Thyroid gland (tissue), 4 donors: ENCODE measurements at regions not wholly inside any gene's neighbourhood (a gene's known extent, or its start where the extent isn't known, plus 50 kb on each side); places are given as distances from the start of the nearest gene placed in this dataset.

Experiments
- POLR2A ChIP-seq, 2 donors: fragments of 450-650 bp; IDR thresholded peaks; one replicate each; pipeline ENCODE4 v1.6.1; 2017; ENCODE audit warnings: antibody characterized with exemption in 2 of 2, mild to moderate bottlenecking in 2 of 2, moderate library complexity in 1 of 2
- TF ChIP-seq, protein P1 (sequence below), 6 experiments: fragments of 200-600 bp in 3 of 6; fragments of 450-650 bp in 3 of 6; sonication (generic) in 3 of 6; IDR thresholded peaks; one replicate each; pipeline ENCODE4 v1.5.1; 2016 to 2019; ENCODE audit warnings: antibody characterized with exemption in 6 of 6, mild to moderate bottlenecking in 2 of 6, inconsistent platforms in 1 of 6, moderate library complexity in 1 of 6

DNA sequence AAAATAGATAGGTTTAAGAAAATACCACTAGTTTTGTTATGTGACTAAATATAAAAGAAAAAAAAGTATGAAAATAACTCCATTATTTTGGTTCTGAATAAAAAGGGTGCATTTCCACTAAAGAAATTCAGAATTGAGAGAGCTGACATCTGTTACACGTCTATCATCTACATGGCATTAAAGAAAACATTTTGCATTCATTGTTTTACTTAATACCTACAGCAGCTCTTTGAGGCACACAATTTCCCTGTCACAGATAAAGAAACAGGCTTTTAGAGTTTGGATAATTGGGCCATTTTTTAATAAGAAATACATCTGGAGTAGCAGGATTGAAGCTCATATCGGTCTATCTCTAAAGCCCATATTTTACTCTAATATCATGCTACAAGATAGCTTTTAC is 145.7 kb upstream of the LUZP2 start:
- TF ChIP-seq, protein P1, sequence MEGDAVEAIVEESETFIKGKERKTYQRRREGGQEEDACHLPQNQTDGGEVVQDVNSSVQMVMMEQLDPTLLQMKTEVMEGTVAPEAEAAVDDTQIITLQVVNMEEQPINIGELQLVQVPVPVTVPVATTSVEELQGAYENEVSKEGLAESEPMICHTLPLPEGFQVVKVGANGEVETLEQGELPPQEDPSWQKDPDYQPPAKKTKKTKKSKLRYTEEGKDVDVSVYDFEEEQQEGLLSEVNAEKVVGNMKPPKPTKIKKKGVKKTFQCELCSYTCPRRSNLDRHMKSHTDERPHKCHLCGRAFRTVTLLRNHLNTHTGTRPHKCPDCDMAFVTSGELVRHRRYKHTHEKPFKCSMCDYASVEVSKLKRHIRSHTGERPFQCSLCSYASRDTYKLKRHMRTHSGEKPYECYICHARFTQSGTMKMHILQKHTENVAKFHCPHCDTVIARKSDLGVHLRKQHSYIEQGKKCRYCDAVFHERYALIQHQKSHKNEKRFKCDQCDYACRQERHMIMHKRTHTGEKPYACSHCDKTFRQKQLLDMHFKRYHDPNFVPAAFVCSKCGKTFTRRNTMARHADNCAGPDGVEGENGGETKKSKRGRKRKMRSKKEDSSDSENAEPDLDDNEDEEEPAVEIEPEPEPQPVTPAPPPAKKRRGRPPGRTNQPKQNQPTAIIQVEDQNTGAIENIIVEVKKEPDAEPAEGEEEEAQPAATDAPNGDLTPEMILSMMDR (IDR thresholded peaks at IDR 0.05) = no peak
- no peak for TF ChIP-seq POLR2A (IDR thresholded peaks at IDR 0.05)
